ENCODE measurements at regions not wholly inside any gene's neighbourhood (a gene's known extent, or its start where the extent isn't known, plus 50 kb on each side); places are given as distances from the start of the nearest gene placed in this dataset.

DNA sequence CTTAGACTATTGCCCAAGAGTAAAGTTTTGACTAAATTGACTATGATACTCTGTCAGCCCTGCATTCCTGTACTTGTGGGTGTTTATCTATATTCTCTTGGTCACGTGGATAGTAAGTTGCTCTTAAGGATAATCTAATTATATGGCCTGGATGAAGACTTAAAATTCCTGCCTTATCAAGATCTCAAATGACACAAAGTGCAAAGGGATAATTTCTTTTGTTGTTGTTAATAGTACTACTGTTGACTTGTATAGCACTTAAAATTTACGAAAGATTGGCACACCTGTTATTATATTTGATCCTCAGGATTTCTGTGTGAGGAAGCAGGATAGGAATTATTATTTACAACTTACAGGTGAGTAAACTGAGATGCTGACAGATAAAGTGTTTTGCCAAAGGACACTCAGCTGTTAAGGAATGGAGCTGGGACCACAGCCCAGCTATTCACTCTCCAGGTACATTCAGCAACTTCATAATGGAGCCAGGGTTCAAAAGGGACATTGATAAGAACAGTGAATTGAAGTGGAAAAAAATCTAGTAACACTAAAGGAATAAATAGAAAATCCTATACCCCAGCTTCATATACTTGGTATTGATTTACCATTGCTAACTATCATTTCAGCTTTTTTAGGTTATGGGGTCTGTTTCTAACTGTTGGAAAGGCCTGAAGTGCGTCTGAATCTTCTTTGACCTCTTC is 53.4 kb upstream of the EVL start:
- H3K4me3 ChIP-seq (ENCODE audit: low read depth, low read length) = no peak overlapping the region
- TF ChIP-seq, protein P1, sequence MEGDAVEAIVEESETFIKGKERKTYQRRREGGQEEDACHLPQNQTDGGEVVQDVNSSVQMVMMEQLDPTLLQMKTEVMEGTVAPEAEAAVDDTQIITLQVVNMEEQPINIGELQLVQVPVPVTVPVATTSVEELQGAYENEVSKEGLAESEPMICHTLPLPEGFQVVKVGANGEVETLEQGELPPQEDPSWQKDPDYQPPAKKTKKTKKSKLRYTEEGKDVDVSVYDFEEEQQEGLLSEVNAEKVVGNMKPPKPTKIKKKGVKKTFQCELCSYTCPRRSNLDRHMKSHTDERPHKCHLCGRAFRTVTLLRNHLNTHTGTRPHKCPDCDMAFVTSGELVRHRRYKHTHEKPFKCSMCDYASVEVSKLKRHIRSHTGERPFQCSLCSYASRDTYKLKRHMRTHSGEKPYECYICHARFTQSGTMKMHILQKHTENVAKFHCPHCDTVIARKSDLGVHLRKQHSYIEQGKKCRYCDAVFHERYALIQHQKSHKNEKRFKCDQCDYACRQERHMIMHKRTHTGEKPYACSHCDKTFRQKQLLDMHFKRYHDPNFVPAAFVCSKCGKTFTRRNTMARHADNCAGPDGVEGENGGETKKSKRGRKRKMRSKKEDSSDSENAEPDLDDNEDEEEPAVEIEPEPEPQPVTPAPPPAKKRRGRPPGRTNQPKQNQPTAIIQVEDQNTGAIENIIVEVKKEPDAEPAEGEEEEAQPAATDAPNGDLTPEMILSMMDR (IDR thresholded peaks at IDR 0.05; ENCODE audit: insufficient read depth, low read length) = no peak
- no peak for DNase-seq (ENCODE audit: low read depth)

- H3K4me3 ChIP-seq (ENCODE audit: low read depth, low read length) = no peak overlapping the region
- TF ChIP-seq, protein P1 (IDR thresholded peaks at IDR 0.05; ENCODE audit: insufficient read depth, low read length) = no peak
- DNase-seq (ENCODE audit: low read depth) = peak; percentile 90
Measured at GRCh38 chr14:100012478-100013327, 52.5 kb upstream of the EVL start.

GRCh38 chr14:100015251-100015655 is 50.0 kb upstream of the EVL start:
- H3K4me3 ChIP-seq (ENCODE audit: low read depth, low read length) = no peak overlapping the region
- DNase-seq (ENCODE audit: low read depth) = no peak
- TF ChIP-seq, protein P1 (IDR thresholded peaks at IDR 0.05; ENCODE audit: insufficient read depth, low read length) = no peak

All from fibroblast of the aortic adventitia (primary cell).